GM15510 (cell line): ENCODE measurements at regions not wholly inside any gene's neighbourhood (a gene's known extent, or its start where the extent isn't known, plus 50 kb on each side); places are given as distances from the start of the nearest gene placed in this dataset.

ENCODE experiments used
- POLR2A ChIP-seq: IDR thresholded peaks from 3 replicates; pipeline ENCODE4 v1.6.1; 2011; ENCODE audit warnings: borderline replicate concordance; ENCODE audit not compliant: insufficient read length; ENCODE audit errors: extremely low read depth

GRCh38 chr10:78150756-78151155 lies 117.1 kb downstream of the RPS24 start:
- no peak for TF ChIP-seq POLR2A

DNA sequence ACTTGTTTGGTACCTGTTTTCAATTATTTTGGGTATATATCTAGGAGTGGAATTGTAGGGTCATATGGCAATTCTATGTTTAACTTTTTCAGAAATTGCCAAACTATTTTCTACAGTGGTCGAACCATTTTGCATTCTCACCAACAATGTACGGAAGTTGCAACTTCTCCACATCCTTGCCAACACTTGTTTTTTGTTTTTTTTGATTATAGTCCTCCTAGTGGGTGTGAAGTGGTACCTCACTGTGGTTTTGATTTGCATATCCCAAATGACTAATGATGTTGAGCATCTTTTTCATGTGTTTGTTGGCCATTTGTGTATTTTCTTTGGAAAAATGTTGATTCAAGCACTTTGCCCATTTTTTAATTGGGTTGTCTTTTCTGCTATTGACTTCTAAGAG lies 122.1 kb downstream of the RPS24 start:
- TF ChIP-seq POLR2A: no peak

- no peak for TF ChIP-seq POLR2A
Measured at GRCh38 chr10:78160591-78160990, 126.9 kb downstream of the RPS24 start.

- no peak for TF ChIP-seq POLR2A
Measured at GRCh38 chr10:78162853-78163252, 129.2 kb downstream of the RPS24 start.

GRCh38 chr10:78164702-78165101 lies 131.0 kb downstream of the RPS24 start:
- no peak for TF ChIP-seq POLR2A

GRCh38 chr10:78165172-78165571 lies 131.5 kb downstream of the RPS24 start:
- TF ChIP-seq POLR2A: no peak

GRCh38 chr10:78165617-78166016 lies 132.0 kb downstream of the RPS24 start:
- no peak for TF ChIP-seq POLR2A

- no peak for TF ChIP-seq POLR2A
Measured at GRCh38 chr10:78166261-78166660, 132.6 kb downstream of the RPS24 start.

DNA sequence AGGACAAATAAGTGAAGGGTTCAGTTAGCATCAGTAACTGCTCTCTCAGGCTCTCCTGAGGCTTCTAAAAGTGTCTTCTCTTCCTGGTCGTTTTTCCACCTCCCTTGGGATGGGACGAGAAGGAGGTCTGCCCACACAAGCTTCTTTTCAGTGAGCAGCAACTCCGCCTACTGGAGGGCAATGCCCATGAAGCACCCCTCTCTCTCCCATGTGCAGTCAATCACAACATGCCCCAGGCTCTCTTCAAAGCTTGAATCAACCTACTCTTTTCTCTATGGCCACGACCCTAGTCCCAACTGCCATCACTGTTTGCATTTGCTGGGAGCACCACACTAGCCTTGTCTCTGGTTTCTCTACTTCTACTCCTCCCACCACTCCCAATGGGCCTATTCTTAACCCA lies 135.6 kb downstream of the RPS24 start:
- no peak for TF ChIP-seq POLR2A

GRCh38 chr10:78170026-78170475 lies 136.4 kb downstream of the RPS24 start:
- no peak for TF ChIP-seq POLR2A

GRCh38 chr10:78171633-78172400 lies 138.2 kb downstream of the RPS24 start:
- no peak for TF ChIP-seq POLR2A

GRCh38 chr10:78173360-78174015 lies 139.8 kb downstream of the RPS24 start:
- TF ChIP-seq POLR2A: no peak

GRCh38 chr10:78175444-78176015 lies 141.9 kb downstream of the RPS24 start:
- no peak for TF ChIP-seq POLR2A

- no peak for TF ChIP-seq POLR2A
Measured at GRCh38 chr10:78176320-78177317, 143.0 kb downstream of the RPS24 start.

DNA sequence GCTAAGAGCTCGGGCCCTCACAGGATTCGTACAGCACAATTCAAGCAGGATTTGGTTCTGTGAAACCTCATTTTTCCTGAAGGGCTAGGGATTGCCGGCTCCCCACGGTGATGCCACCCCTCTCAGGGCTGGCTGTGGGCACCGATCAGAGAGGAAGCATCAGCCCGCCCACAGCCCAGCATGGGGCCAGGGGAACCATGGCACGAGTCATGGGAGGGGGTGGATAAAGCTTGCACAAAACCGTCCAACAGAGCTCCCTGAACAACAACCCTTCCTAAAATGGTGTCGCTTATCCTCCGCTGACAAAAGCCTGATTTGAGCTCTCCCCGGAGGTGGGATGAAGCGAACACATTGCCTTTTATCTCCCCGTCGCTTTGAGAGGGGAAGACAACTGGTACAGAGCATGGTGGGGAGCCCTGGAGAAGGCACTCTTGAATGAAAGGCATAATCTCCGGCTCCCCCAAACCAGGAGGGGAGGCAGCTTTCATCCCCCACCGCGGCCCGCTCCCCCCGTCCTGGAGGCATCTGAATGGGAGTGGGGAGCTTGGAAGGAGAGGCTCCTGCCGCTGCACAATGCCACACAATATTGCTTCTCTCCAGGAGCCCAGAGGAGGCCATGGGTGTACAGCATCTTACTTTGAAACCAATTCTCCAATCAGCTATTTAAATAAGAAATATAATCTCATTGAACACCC lies 144.0 kb downstream of the RPS24 start:
- no peak for TF ChIP-seq POLR2A

- no peak for TF ChIP-seq POLR2A
Measured at GRCh38 chr10:78178397-78178796, 144.7 kb downstream of the RPS24 start.
